ENCODE measurements at regions not wholly inside any gene's neighbourhood (a gene's known extent, or its start where the extent isn't known, plus 50 kb on each side); places are given as distances from the start of the nearest gene placed in this dataset.
"Not testable (repeated sequence)": the region's sequence is repeated elsewhere in the genome, so short reads cannot be mapped to it uniquely, and the experiment has no call there.

GRCh38 chr2:176826984-176827668 is 385.5 kb upstream of the HNRNPA3 start:
- no peak for DNase-seq

GRCh38 chr2:176830362-176830761 is 382.2 kb upstream of the HNRNPA3 start:
- DNase-seq = peak; percentile 5

- DNase-seq = no peak
These were observed 380.5 kb upstream of the HNRNPA3 start for GRCh38 chr2:176832086-176832485.

GRCh38 chr2:176833671-176834070 is 378.9 kb upstream of the HNRNPA3 start:
- no peak for DNase-seq

GRCh38 chr2:176834226-176834625 is 378.4 kb upstream of the HNRNPA3 start:
- DNase-seq = no peak

GRCh38 chr2:176843208-176843607 is 369.4 kb upstream of the HNRNPA3 start:
- no peak for DNase-seq

GRCh38 chr2:176844461-176844860 is 368.1 kb upstream of the HNRNPA3 start:
- DNase-seq = no peak

GRCh38 chr2:176845718-176846117 is 366.9 kb upstream of the HNRNPA3 start:
- no peak for DNase-seq

- DNase-seq = no peak
These were observed 365.0 kb upstream of the HNRNPA3 start for GRCh38 chr2:176847575-176847974.

GRCh38 chr2:176848844-176849243 is 363.8 kb upstream of the HNRNPA3 start:
- no peak for DNase-seq

- no peak for DNase-seq
These were observed 361.2 kb upstream of the HNRNPA3 start for GRCh38 chr2:176851200-176851888.

- no peak for DNase-seq
These were observed 360.6 kb upstream of the HNRNPA3 start for GRCh38 chr2:176851889-176852483.

- DNase-seq = peak; percentile 70
These were observed 359.9 kb upstream of the HNRNPA3 start for GRCh38 chr2:176852667-176853066.

GRCh38 chr2:176854062-176854461 is 358.5 kb upstream of the HNRNPA3 start:
- no peak for DNase-seq

- DNase-seq = peak; percentile 48
These were observed 357.7 kb upstream of the HNRNPA3 start for GRCh38 chr2:176854878-176855277.

GRCh38 chr2:176856683-176857082 is 355.9 kb upstream of the HNRNPA3 start:
- DNase-seq = no peak

GRCh38 chr2:176865336-176865735 is 347.3 kb upstream of the HNRNPA3 start:
- no peak for DNase-seq

GRCh38 chr2:176872406-176872805 is 340.2 kb upstream of the HNRNPA3 start:
- no peak for DNase-seq

GRCh38 chr2:176873403-176873802 is 339.2 kb upstream of the HNRNPA3 start:
- no peak for DNase-seq

GRCh38 chr2:176876493-176877103 is 336.0 kb upstream of the HNRNPA3 start:
- DNase-seq = peak; percentile 17

GRCh38 chr2:176879426-176879995 is 333.1 kb upstream of the HNRNPA3 start:
- no peak for DNase-seq

GRCh38 chr2:176882045-176882444 is 330.5 kb upstream of the HNRNPA3 start:
- DNase-seq = not testable (repeated sequence)

- DNase-seq = no peak
These were observed 327.5 kb upstream of the HNRNPA3 start for GRCh38 chr2:176885001-176885643.
